Cardiac fibroblast (primary cell): ENCODE measurements at regions not wholly inside any gene's neighbourhood (a gene's known extent, or its start where the extent isn't known, plus 50 kb on each side); places are given as distances from the start of the nearest gene placed in this dataset.

Source experiments
- DNase-seq, 2 donors: peaks; one replicate each; pipeline versions ENCODE4 v3.0.0 to v3.0.0-alpha.2; 2010; ENCODE audit warnings: low read depth in 2 of 2
- H3K4me3 ChIP-seq, 2 donors: replicated peaks in 1 of 2; 1 replicate in 1 of 2; 2 replicates in 1 of 2; pipeline ENCODE4 v1.5.1; 2011; ENCODE audit warnings: low read depth in 2 of 2, low read length in 2 of 2, mild to moderate bottlenecking in 2 of 2, moderate library complexity in 1 of 2
- CTCF ChIP-seq: IDR thresholded peaks from one replicate; pipeline ENCODE4 v1.5.1; 2011; ENCODE audit warnings: low read depth, mild to moderate bottlenecking, low read length, inconsistent platforms

GRCh38 chr20:21456207-21456606, 57.7 kb downstream of the NKX2-2 start:
- no peak for TF ChIP-seq CTCF
- no peak overlapping the region for H3K4me3 ChIP-seq
- DNase-seq = no peak

GRCh38 chr20:21453690-21454089, 56.4 kb upstream of the NKX2-4 start:
- no peak for DNase-seq
- no peak for TF ChIP-seq CTCF
- no peak overlapping the region for H3K4me3 ChIP-seq

DNA sequence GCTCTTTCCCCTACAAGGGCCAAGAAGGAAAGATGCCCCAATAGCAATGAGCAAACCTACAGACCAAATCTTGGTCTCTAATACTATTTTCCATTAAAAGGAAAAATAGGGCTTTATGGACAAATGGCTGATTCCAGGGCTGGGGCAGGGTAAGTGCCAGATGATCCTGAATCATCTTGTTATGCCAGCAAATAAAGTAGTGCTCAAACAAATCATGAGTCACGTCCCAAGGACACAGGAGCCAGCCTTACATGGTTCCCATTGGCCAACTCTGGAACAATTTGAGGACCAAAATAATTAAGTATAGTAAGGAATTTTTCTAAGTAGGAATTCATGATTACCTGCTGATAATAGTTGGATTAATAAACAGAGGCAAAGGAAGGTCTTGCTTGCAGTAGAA, 53.2 kb upstream of the NKX2-4 start:
- peak in 1 of 2 donors; percentile 25 for DNase-seq
- no peak overlapping the region for H3K4me3 ChIP-seq
- TF ChIP-seq CTCF = no peak
